Stimulated activated effector memory CD8-positive, alpha-beta T cell treated with anti-CD3 and anti-CD28 coated beads, Interleukin-12 subunit alpha, Interleukin-12 subunit beta, amount 100 ng/mL, for 72 hours (primary cell): ENCODE measurements at regions not wholly inside any gene's neighbourhood (a gene's known extent, or its start where the extent isn't known, plus 50 kb on each side); places are given as distances from the start of the nearest gene placed in this dataset.

ENCODE experiments used
- ATAC-seq: fragments of 150-1000 bp; cut with Tn5 transposase; 2 replicates; pipeline ENCODE4 v1.10.0; 2021
- DNase-seq, 2 donors: peaks; one replicate each; pipeline ENCODE4 v3.0.0; 2021 to 2022; ENCODE audit warnings: low spot score in 2 of 2
- H3K27ac Mint-ChIP-seq: one replicate; pipeline ENCODE4 v1.8.0; 2022; ENCODE audit warnings: mild to moderate bottlenecking, mixed read lengths
- H3K36me3 Mint-ChIP-seq: one replicate; pipeline ENCODE4 v1.8.0; 2022; ENCODE audit warnings: mild to moderate bottlenecking, mixed read lengths
- H3K4me1 Mint-ChIP-seq: one replicate; pipeline ENCODE4 v1.8.0; 2022; ENCODE audit warnings: mixed read lengths
- H3K4me3 Mint-ChIP-seq: one replicate; pipeline ENCODE4 v1.8.0; 2022; ENCODE audit warnings: mild to moderate bottlenecking, mixed read lengths
- H3K9me3 Mint-ChIP-seq: one replicate; pipeline ENCODE4 v1.8.0; 2022; ENCODE audit warnings: mixed read lengths

DNA sequence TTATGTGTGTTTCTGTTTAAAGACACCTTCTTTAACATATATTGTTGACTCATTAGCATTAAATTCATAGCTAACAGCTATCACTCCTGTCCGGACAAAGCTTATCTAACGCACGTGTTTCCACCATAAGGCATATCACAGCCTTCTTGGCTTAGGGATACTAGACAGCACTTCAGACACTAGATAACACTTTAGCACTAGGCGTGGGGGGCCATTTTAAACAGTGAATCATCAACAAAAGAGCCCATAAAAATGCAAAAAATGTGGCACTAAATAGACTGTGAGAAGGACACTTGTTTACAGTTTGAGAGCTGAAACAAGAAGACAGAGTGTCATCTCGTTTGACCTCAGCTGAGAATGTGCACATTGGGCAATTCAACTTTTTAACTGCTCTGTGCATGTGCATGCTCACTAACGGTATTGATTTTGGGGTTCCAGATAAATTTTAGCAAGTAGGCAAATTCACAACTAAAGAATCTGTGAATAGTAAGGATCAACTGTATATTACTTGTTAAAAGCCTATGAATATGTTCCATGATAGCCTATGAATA is 58.9 kb upstream of the RAI2 start:
- Mint-ChIP-seq H3K27ac (no peak overlapping the region), H3K9me3 (no peaks in the 10 kb centered on the region), H3K36me3 (no peaks in the 10 kb centered on the region), H3K4me1 (no peaks in the 10 kb centered on the region), H3K4me3 (no peak overlapping the region)
- DNase-seq: no peak
- ATAC-seq: no peak

DNA sequence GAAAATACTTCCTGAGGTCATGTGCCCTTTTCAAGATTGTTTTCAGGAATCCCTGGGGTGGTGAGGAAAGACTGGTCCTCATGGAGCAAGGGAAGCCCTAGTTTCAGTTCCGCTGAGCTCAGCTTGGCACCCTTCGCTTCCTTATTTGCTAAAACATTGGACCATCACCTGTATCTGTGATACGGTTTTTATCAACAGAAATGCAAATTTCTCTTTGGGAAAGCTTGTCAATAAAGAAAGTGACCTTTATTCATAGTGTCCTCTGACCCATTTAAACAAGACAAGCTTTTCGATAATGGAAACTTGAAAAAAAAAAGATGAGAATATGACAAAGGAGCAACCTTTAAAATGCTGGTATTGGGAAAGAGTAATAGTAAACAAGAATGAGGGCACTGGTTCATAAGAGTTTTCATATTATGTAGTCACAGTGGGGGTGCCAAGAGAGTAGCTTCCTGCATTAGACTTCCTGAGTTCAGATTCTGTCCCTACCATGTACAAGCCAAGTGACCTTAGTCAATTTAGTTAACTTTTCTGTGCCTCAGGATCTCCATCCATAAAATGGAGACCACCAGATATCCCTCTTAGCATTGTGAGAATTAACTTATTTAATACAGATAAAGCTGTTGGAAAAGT is 57.0 kb upstream of the RAI2 start:
- Mint-ChIP-seq H3K4me3 (no peak overlapping the region), H3K4me1 (no peaks in the 10 kb centered on the region), H3K36me3 (no peaks in the 10 kb centered on the region), H3K27ac (no peak overlapping the region), H3K9me3 (no peaks in the 10 kb centered on the region)
- DNase-seq (no peak), ATAC-seq (no peak)

DNA sequence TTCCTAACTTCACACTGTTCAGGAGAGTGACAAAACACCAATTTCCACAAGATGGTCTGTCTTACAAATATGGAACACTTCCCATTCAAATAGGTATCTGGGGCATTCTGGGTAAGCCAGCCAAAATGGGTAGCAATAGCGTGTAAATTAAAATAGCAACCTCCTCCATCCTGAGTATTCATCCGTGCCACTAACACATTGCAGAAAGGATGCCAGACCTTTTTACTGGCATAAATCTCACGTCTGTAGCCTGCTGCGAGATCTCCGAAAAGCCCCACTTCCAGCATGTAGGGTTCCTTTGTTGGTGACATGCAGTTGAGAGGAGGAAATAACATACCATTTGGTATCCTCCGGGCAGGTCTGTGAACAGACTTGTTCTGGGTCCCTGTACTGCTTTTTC is 52.7 kb upstream of the RAI2 start:
- H3K9me3 Mint-ChIP-seq: no peaks in the 10 kb centered on the region
- ATAC-seq (no peak), DNase-seq (no peak)
- H3K4me1 Mint-ChIP-seq: no peaks in the 10 kb centered on the region
- no peaks in the 10 kb centered on the region for H3K36me3 Mint-ChIP-seq
- no peak overlapping the region for H3K4me3 Mint-ChIP-seq
- H3K27ac Mint-ChIP-seq: no peak overlapping the region
